Sigmoid colon (tissue), 6 donors: ENCODE measurements at regions not wholly inside any gene's neighbourhood (a gene's known extent, or its start where the extent isn't known, plus 50 kb on each side); places are given as distances from the start of the nearest gene placed in this dataset.

Source experiments
- DNase-seq: peaks from one replicate; pipeline ENCODE4 v3.0.0-alpha.2; 2019
- H3K27ac ChIP-seq, 4 donors: fragments of 200-600 bp; sonication (generic); one replicate each; pipeline ENCODE4 v1.5.1; 2016 to 2019; ENCODE audit warnings: mild to moderate bottlenecking in 1 of 4
- H3K27me3 ChIP-seq, 3 donors: fragments of 200-600 bp; sonication (generic); one replicate each; pipeline ENCODE4 v1.5.1; 2019; ENCODE audit warnings: mild to moderate bottlenecking in 1 of 3
- H3K36me3 ChIP-seq, 4 donors: fragments of 200-600 bp; sonication (generic); one replicate each; pipeline ENCODE4 v1.5.1; 2016 to 2019
- H3K4me1 ChIP-seq, 4 donors: fragments of 200-600 bp; sonication (generic); one replicate each; pipeline ENCODE4 v1.5.1; 2017 to 2019
- H3K4me3 ChIP-seq, 4 donors: fragments of 200-600 bp; sonication (generic); one replicate each; pipeline ENCODE4 v1.5.1; 2017 to 2019; ENCODE audit warnings: mild to moderate bottlenecking in 2 of 4, moderate library complexity in 1 of 4
- H3K9me3 ChIP-seq, 4 donors: fragments of 200-600 bp in 3 of 4; sonication (generic) in 3 of 4; one replicate each; pipeline versions ENCODE4 v1.5.1 to v1.6.1; 2013 to 2019
- CTCF ChIP-seq, 4 experiments: fragments of 450-650 bp in 3 of 4; fragments of 200-600 bp in 1 of 4; IDR thresholded peaks; one replicate each; pipeline ENCODE4 v1.5.1; 2016 to 2019; ENCODE audit warnings: antibody characterized with exemption in 4 of 4, mild to moderate bottlenecking in 3 of 4, moderate library complexity in 2 of 4
- EP300 ChIP-seq, 4 donors: sonication (generic); formaldehyde crosslinking; IDR thresholded peaks; one replicate each; pipeline ENCODE4 v1.6.1; 2017; ENCODE audit warnings: antibody characterized with exemption in 4 of 4
- POLR2A ChIP-seq, 2 donors: fragments of 450-650 bp; IDR thresholded peaks; one replicate each; pipeline ENCODE4 v1.6.1; 2016; ENCODE audit warnings: antibody characterized with exemption in 2 of 2, mild to moderate bottlenecking in 2 of 2, moderate library complexity in 2 of 2
- POLR2AphosphoS5 ChIP-seq, 4 donors: sonication (generic); formaldehyde crosslinking; IDR thresholded peaks; one replicate each; pipeline ENCODE4 v1.6.1; 2017; ENCODE audit warnings: antibody characterized with exemption in 4 of 4
- WGBS, 2 donors: extraction: QIAGEN DNeasy Blood & Tissue Kit; methylation state at CpG; one replicate each; pipeline ENCODE4 v1.1.7; 2013; 5-methylcytosine and 5-hydroxymethylcytosine counted together
- intact Hi-C: fragments of 100-400 bp; cut with DNase I; formaldehyde crosslinking; loops from one replicate; pipeline ENCODE4 v1.15.1; 2023
- donor health status: healthy with polysubstance abuse.
- donor health status: healthy.

- TF ChIP-seq EP300 (IDR thresholded peaks at IDR 0.05): no peak
- no peak for TF ChIP-seq POLR2A (IDR thresholded peaks at IDR 0.05)
- no peak for TF ChIP-seq CTCF (IDR thresholded peaks at IDR 0.05)
- no peak for TF ChIP-seq POLR2AphosphoS5 (IDR thresholded peaks at IDR 0.05)
- intact Hi-C loops: no loop called here
- Histone ChIP-seq H3K4me1 (peaks cover 0 to 11% (median 8%) of the 10 kb centered on the region in 4 donors), H3K27me3 (no peaks in the 10 kb centered on the region), H3K36me3 (no peaks in the 10 kb centered on the region), H3K4me3 (no peak overlapping the region), H3K9me3 (no peaks in the 10 kb centered on the region), H3K27ac (no peak overlapping the region)
- 65 to 77% methylated on average over 2 of the region's 2 CpGs for WGBS, 2 donors
- DNase-seq: no peak
Measured at GRCh38 chr16:79528338-79528737, 72.2 kb downstream of the MAF start.

- no peak for TF ChIP-seq POLR2AphosphoS5 (IDR thresholded peaks at IDR 0.05)
- no peak for TF ChIP-seq CTCF (IDR thresholded peaks at IDR 0.05)
- no peak for TF ChIP-seq POLR2A (IDR thresholded peaks at IDR 0.05)
- TF ChIP-seq EP300 (IDR thresholded peaks at IDR 0.05): no peak
- DNase-seq: no peak
- intact Hi-C loops: no loop called here
- no peaks in the 10 kb centered on the region for H3K27me3 ChIP-seq
- H3K4me3 ChIP-seq: no peak overlapping the region
- H3K27ac ChIP-seq: no peak overlapping the region
- WGBS, 2 donors: 75 to 85% methylated on average over 9 of the region's 9 CpGs
- H3K9me3 ChIP-seq: no peaks in the 10 kb centered on the region
- H3K36me3 ChIP-seq: no peaks in the 10 kb centered on the region
- peaks cover 0 to 11% (median 8%) of the 10 kb centered on the region in 4 donors for H3K4me1 ChIP-seq
Measured at GRCh38 chr16:79523971-79524370, 76.6 kb downstream of the MAF start.

DNA sequence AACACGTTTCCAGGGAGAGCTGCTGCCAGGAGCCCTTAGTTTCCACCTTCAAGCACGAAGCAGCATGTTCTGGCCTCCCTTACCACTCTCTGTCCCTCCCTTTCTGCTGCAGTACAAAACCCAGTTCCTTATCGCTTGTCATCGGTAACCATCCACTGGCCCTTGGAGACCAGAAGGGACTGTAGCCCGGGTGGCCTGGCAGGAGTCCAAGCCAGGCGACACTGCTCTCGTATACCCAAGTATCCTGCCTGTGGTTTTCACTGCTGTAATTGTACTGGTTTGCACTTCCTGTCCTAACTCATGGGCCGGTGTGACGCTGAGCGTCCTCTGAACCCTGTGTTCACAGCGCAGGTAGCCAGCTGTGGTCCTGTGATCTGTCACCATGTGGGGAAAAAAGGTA is 81.1 kb downstream of the MAF start:
- WGBS, 2 donors: 42 to 69% methylated on average over 11 of the region's 11 CpGs
- intact Hi-C loops: no loop called here
- TF ChIP-seq CTCF (IDR thresholded peaks at IDR 0.05) (no peak), POLR2A (IDR thresholded peaks at IDR 0.05) (no peak), POLR2AphosphoS5 (IDR thresholded peaks at IDR 0.05) (no peak), EP300 (IDR thresholded peaks at IDR 0.05) (no peak)
- Histone ChIP-seq H3K4me1 (no peaks in the 10 kb centered on the region), H3K27me3 (no peaks in the 10 kb centered on the region), H3K4me3 (no peak overlapping the region), H3K36me3 (no peaks in the 10 kb centered on the region), H3K27ac (no peak overlapping the region), H3K9me3 (no peaks in the 10 kb centered on the region)
- DNase-seq: peak; percentile 71

GRCh38 chr16:79517156-79517555 is 83.4 kb downstream of the MAF start:
- Histone ChIP-seq H3K27ac (no peak overlapping the region), H3K4me1 (no peaks in the 10 kb centered on the region), H3K9me3 (no peaks in the 10 kb centered on the region), H3K27me3 (no peaks in the 10 kb centered on the region), H3K36me3 (no peaks in the 10 kb centered on the region), H3K4me3 (no peak overlapping the region)
- TF ChIP-seq CTCF (IDR thresholded peaks at IDR 0.05): no peak
- intact Hi-C loops: no loop called here
- no peak for DNase-seq
- 76 to 85% methylated on average over 2 of the region's 2 CpGs for WGBS, 2 donors

DNA sequence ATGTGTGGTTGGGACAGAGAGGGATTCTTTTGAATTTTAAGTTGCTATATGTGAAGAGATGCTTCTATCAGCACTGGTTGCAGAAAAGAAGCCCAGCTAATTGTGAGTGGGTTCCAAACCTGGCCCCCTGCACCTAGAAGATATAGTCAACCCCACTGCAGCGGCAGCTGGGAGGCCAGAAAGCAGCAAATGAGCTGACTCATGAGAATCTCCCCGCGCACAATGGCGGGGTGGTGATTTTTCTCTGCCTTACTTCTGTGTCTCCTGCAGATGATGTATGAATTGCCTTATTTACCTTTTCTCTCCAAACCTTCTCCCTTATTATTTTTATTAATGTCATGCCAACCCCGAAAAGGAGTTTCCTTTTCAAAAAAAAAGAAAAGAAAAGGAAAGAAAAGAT is 89.7 kb downstream of the MAF start:
- no peak overlapping the region for H3K27ac ChIP-seq
- peaks cover 0 to 10% (median 4%) of the 10 kb centered on the region in 4 donors for H3K4me1 ChIP-seq
- H3K9me3 ChIP-seq: no peaks in the 10 kb centered on the region
- TF ChIP-seq EP300 (IDR thresholded peaks at IDR 0.05) (no peak), POLR2A (IDR thresholded peaks at IDR 0.05) (no peak), POLR2AphosphoS5 (IDR thresholded peaks at IDR 0.05) (no peak), CTCF (IDR thresholded peaks at IDR 0.05) (no peak)
- no peaks in the 10 kb centered on the region for H3K27me3 ChIP-seq
- intact Hi-C loops: no loop called here
- 90 to 91% methylated on average over 5 of the region's 5 CpGs for WGBS, 2 donors
- H3K36me3 ChIP-seq: no peaks in the 10 kb centered on the region
- no peak overlapping the region for H3K4me3 ChIP-seq
- DNase-seq: no peak
